Stomach (tissue), 8 donors: ENCODE measurements at regions not wholly inside any gene's neighbourhood (a gene's known extent, or its start where the extent isn't known, plus 50 kb on each side); places are given as distances from the start of the nearest gene placed in this dataset.

Experiments
- DNase-seq, 2 donors: peaks; one replicate each; pipeline versions ENCODE4 v3.0.0 to v3.0.0-alpha.2; 2013 to 2019
- H3K27ac ChIP-seq, 5 donors: fragments of 200-600 bp in 4 of 5; sonication (generic) in 4 of 5; one replicate each; pipeline ENCODE4 v1.5.1; 2013 to 2019; ENCODE audit warnings: mild to moderate bottlenecking in 1 of 5, moderate library complexity in 1 of 5
- H3K27me3 ChIP-seq, 3 donors: fragments of 200-600 bp; sonication (generic); one replicate each; pipeline ENCODE4 v1.5.1; 2017 to 2019; ENCODE audit warnings: mixed run types in 1 of 3
- H3K36me3 ChIP-seq, 4 donors: fragments of 200-600 bp; sonication (generic); 1 replicate in 3 of 4; 2 replicates in 1 of 4; pipeline ENCODE4 v1.5.1; 2016 to 2019
- H3K4me1 ChIP-seq, 4 donors: fragments of 200-600 bp; sonication (generic); one replicate each; pipeline ENCODE4 v1.5.1; 2016 to 2019
- H3K4me3 ChIP-seq, 4 donors: fragments of 200-600 bp; sonication (generic) in 3 of 4; one replicate each; pipeline ENCODE4 v1.5.1; 2016 to 2019; ENCODE audit warnings: mild to moderate bottlenecking in 1 of 4
- H3K9me3 ChIP-seq, 4 donors: fragments of 200-600 bp; sonication (generic); one replicate each; pipeline ENCODE4 v1.5.1; 2016 to 2019
- CTCF ChIP-seq, 7 experiments: fragments of 450-650 bp in 4 of 7; fragments of 200-600 bp in 3 of 7; sonication (generic) in 3 of 7; IDR thresholded peaks; one replicate each; pipeline ENCODE4 v1.5.1; 2016 to 2019; ENCODE audit warnings: antibody characterized with exemption in 7 of 7, control low read depth in 2 of 7, mild to moderate bottlenecking in 1 of 7
- EP300 ChIP-seq: sonication (generic); formaldehyde crosslinking; IDR thresholded peaks from one replicate; pipeline ENCODE4 v1.6.1; 2017; ENCODE audit warnings: antibody characterized with exemption
- POLR2A ChIP-seq, 4 donors: fragments of 450-650 bp; IDR thresholded peaks; one replicate each; pipeline ENCODE4 v1.6.1; 2016; ENCODE audit warnings: antibody characterized with exemption in 4 of 4, control low read depth in 2 of 4, mild to moderate bottlenecking in 1 of 4, moderate library complexity in 1 of 4
- POLR2AphosphoS5 ChIP-seq, 3 donors: sonication (generic); formaldehyde crosslinking; IDR thresholded peaks; one replicate each; pipeline ENCODE4 v1.6.1; 2016; ENCODE audit warnings: antibody characterized with exemption in 3 of 3
- WGBS, 5 donors: extraction: QIAGEN DNeasy Blood & Tissue Kit in 3 of 5; methylation state at CpG; one replicate each; pipeline versions ENCODE4 v1.1.5 to v1.1.7; 2013 to 2018; 5-methylcytosine and 5-hydroxymethylcytosine counted together
- intact Hi-C: fragments of 100-400 bp; cut with DNase I; formaldehyde crosslinking; loops from one replicate; pipeline ENCODE4 v1.15.1; 2023; ENCODE audit warnings: low total_unique reads
- donor health status: healthy with polysubstance abuse.
- donor health status: Bipolar disorder and iron deficiency.
- donor health status: healthy.

- H3K36me3 ChIP-seq = no peaks in the 10 kb centered on the region
- no peak overlapping the region for H3K4me3 ChIP-seq
- peaks cover 0 to 31% (median 17%) of the 10 kb centered on the region in 4 donors for H3K4me1 ChIP-seq
- no peaks in the 10 kb centered on the region for H3K9me3 ChIP-seq
- 51 to 68% (median 55%) methylated on average over 4 of the region's 4 CpGs for WGBS, 5 donors
- TF ChIP-seq EP300 = no peak
- no peak for TF ChIP-seq POLR2A (IDR thresholded peaks at IDR 0.05)
- no peak for TF ChIP-seq POLR2AphosphoS5 (IDR thresholded peaks at IDR 0.05)
- no peak for TF ChIP-seq CTCF (IDR thresholded peaks at IDR 0.05)
- no peaks in the 10 kb centered on the region for H3K27me3 ChIP-seq
- no peak for DNase-seq
- H3K27ac ChIP-seq = peak overlapping the region in 1 of 5 donors; percentile 30
- intact Hi-C loops = no loop called here
Measured at GRCh38 chr9:2261421-2262103, 246.4 kb downstream of the SMARCA2 start.

- Histone ChIP-seq H3K4me1 (peaks cover under 1 to 36% (median 17%) of the 10 kb centered on the region in 4 donors), H3K9me3 (no peaks in the 10 kb centered on the region), H3K4me3 (no peak overlapping the region), H3K27ac (no peak overlapping the region), H3K36me3 (no peaks in the 10 kb centered on the region), H3K27me3 (no peaks in the 10 kb centered on the region)
- 55 to 70% (median 62%) methylated on average over 4 of the region's 4 CpGs for WGBS, 5 donors
- TF ChIP-seq POLR2AphosphoS5 (IDR thresholded peaks at IDR 0.05) (no peak), CTCF (IDR thresholded peaks at IDR 0.05) (no peak), POLR2A (IDR thresholded peaks at IDR 0.05) (no peak), EP300 (no peak)
- DNase-seq = no peak
- intact Hi-C loops = no loop called here
Measured at GRCh38 chr9:2262386-2263071, 247.4 kb downstream of the SMARCA2 start.

- Histone ChIP-seq H3K9me3 (no peaks in the 10 kb centered on the region), H3K27me3 (no peaks in the 10 kb centered on the region), H3K36me3 (no peaks in the 10 kb centered on the region), H3K4me1 (peaks cover 3 to 41% (median 18%) of the 10 kb centered on the region in 4 donors), H3K27ac (no peak overlapping the region), H3K4me3 (no peak overlapping the region)
- DNase-seq = no peak
- intact Hi-C loops = no loop called here
- TF ChIP-seq POLR2AphosphoS5 (IDR thresholded peaks at IDR 0.05) = no peak
- no peak for TF ChIP-seq CTCF (IDR thresholded peaks at IDR 0.05)
- TF ChIP-seq EP300 = no peak
- no peak for TF ChIP-seq POLR2A (IDR thresholded peaks at IDR 0.05)
- WGBS, 5 donors = 29 to 52% (median 38%) methylated on average over 1 of the region's 1 CpG
Measured at GRCh38 chr9:2263111-2263510, 248.0 kb downstream of the SMARCA2 start.

- peaks cover 3 to 42% (median 18%) of the 10 kb centered on the region in 4 donors for H3K4me1 ChIP-seq
- no peaks in the 10 kb centered on the region for H3K36me3 ChIP-seq
- intact Hi-C loops = no loop called here
- no peaks in the 10 kb centered on the region for H3K9me3 ChIP-seq
- WGBS, 5 donors = 52 to 85% (median 54%) methylated on average over 3 of the region's 3 CpGs
- no peak for TF ChIP-seq CTCF (IDR thresholded peaks at IDR 0.05)
- no peak for TF ChIP-seq POLR2A (IDR thresholded peaks at IDR 0.05)
- TF ChIP-seq EP300 = no peak
- no peak for TF ChIP-seq POLR2AphosphoS5 (IDR thresholded peaks at IDR 0.05)
- no peak for DNase-seq
- H3K27ac ChIP-seq = no peak overlapping the region
- no peak overlapping the region for H3K4me3 ChIP-seq
- no peaks in the 10 kb centered on the region for H3K27me3 ChIP-seq
Measured at GRCh38 chr9:2263665-2264064, 248.5 kb downstream of the SMARCA2 start.
